Endodermal cell (in vitro differentiated cells): ENCODE measurements at regions not wholly inside any gene's neighbourhood (a gene's known extent, or its start where the extent isn't known, plus 50 kb on each side); places are given as distances from the start of the nearest gene placed in this dataset.

ENCODE experiments used
- DNase-seq: peaks from one replicate; pipeline ENCODE4 v3.0.0-alpha.2; 2017
- H3K27ac ChIP-seq: 2 replicates; pipeline ENCODE4 v1.5.1; 2013; ENCODE audit warnings: mild to moderate bottlenecking, low read depth, low read length, moderate library complexity
- H3K27me3 ChIP-seq: 2 replicates; pipeline ENCODE4 v1.6.1; 2013; ENCODE audit warnings: mild to moderate bottlenecking, low read length, moderate library complexity; ENCODE audit not compliant: insufficient read depth, control insufficient read depth, poor library complexity, severe bottlenecking
- H3K36me3 ChIP-seq: 2 replicates; pipeline ENCODE4 v1.7.0; 2013; ENCODE audit warnings: mild to moderate bottlenecking, low read length, moderate library complexity; ENCODE audit not compliant: control insufficient read depth, insufficient read depth
- H3K4me1 ChIP-seq: one replicate; pipeline ENCODE4 v1.7.0; 2013; ENCODE audit warnings: low read length; ENCODE audit not compliant: control insufficient read depth, insufficient read depth
- H3K4me3 ChIP-seq: 2 replicates; pipeline ENCODE4 v1.5.1; 2013; ENCODE audit warnings: mild to moderate bottlenecking, low read length, moderate library complexity
- H3K9ac ChIP-seq: 2 replicates; pipeline ENCODE4 v1.6.1; 2013; ENCODE audit warnings: mild to moderate bottlenecking, low read length, moderate library complexity; ENCODE audit not compliant: poor library complexity, severe bottlenecking; ENCODE audit errors: extremely low read depth
- H3K9me3 ChIP-seq: 2 replicates; pipeline ENCODE4 v1.6.1; 2013; ENCODE audit warnings: mild to moderate bottlenecking, low read length, moderate library complexity; ENCODE audit not compliant: control insufficient read depth
- H3K27ac Mint-ChIP-seq: 2 replicates; pipeline ENCODE4 v1.8.0; 2020; ENCODE audit warnings: mixed read lengths
- H3K27me3 Mint-ChIP-seq: 2 replicates; pipeline ENCODE4 v1.8.0; 2021; ENCODE audit warnings: mild to moderate bottlenecking, mixed read lengths; ENCODE audit not compliant: insufficient read depth
- H3K36me3 Mint-ChIP-seq: 2 replicates; pipeline ENCODE4 v1.8.0; 2020; ENCODE audit warnings: low read depth, mixed read lengths
- H3K4me1 Mint-ChIP-seq: 2 replicates; pipeline ENCODE4 v1.8.0; 2020; ENCODE audit warnings: mixed read lengths
- H3K4me3 Mint-ChIP-seq: 2 replicates; pipeline ENCODE4 v1.8.0; 2020; ENCODE audit warnings: mild to moderate bottlenecking, moderate library complexity, mixed read lengths
- H3K9me3 Mint-ChIP-seq: 2 replicates; pipeline ENCODE4 v1.8.0; 2020; ENCODE audit warnings: mild to moderate bottlenecking, mixed read lengths
- WGBS, 2 experiments: methylation state at CpG; one replicate each; pipeline versions ENCODE4 v1.1.5 to v1.1.7; 2013; ENCODE audit warnings: missing lambda C conversion rate in 2 of 2, mixed read lengths in 1 of 2; ENCODE audit not compliant: insufficient coverage in 1 of 2, insufficient read length in 1 of 2; 5-methylcytosine and 5-hydroxymethylcytosine counted together
- TF ChIP-seq, protein P1 (sequence below): fragments of 200-600 bp; sonication (generic); conservative IDR thresholded peaks from 2 replicates; pipeline ENCODE4 v1.5.0; 2021; ENCODE audit warnings: antibody characterized with exemption, mild to moderate bottlenecking

DNA sequence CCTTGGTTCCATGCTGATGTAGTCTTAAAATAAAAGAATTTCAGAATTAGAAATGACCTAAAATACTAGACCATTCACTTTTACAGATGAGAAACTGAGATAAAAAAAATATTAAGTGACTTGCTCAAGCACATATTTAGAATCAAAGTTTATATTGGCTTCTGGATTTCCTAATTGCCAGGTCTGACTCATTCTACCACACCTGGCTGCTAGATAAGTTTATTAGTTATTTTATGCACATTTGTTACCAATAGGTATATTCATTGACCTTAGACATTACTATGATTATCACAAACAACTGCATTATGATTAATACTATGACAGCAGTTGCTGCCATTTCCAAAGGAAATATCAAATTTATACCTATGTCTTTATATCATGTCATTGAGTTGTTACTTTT, 497.5 kb downstream of the RWDD3 start:
- Histone ChIP-seq H3K27ac (no peak overlapping the region), H3K4me3 (no peak overlapping the region), H3K36me3 (no peaks in the 10 kb centered on the region), H3K9me3 (peaks cover 4% of the 10 kb centered on the region), H3K4me1 (peaks cover 5% of the 10 kb centered on the region), H3K9ac (no peak overlapping the region), H3K27me3 (no peaks in the 10 kb centered on the region)
- H3K4me1 Mint-ChIP-seq = no peaks in the 10 kb centered on the region
- no peaks in the 10 kb centered on the region for H3K36me3 Mint-ChIP-seq
- H3K27me3 Mint-ChIP-seq = no peaks in the 10 kb centered on the region
- DNase-seq = no peak
- H3K4me3 Mint-ChIP-seq = no peak overlapping the region
- TF ChIP-seq, protein P1, sequence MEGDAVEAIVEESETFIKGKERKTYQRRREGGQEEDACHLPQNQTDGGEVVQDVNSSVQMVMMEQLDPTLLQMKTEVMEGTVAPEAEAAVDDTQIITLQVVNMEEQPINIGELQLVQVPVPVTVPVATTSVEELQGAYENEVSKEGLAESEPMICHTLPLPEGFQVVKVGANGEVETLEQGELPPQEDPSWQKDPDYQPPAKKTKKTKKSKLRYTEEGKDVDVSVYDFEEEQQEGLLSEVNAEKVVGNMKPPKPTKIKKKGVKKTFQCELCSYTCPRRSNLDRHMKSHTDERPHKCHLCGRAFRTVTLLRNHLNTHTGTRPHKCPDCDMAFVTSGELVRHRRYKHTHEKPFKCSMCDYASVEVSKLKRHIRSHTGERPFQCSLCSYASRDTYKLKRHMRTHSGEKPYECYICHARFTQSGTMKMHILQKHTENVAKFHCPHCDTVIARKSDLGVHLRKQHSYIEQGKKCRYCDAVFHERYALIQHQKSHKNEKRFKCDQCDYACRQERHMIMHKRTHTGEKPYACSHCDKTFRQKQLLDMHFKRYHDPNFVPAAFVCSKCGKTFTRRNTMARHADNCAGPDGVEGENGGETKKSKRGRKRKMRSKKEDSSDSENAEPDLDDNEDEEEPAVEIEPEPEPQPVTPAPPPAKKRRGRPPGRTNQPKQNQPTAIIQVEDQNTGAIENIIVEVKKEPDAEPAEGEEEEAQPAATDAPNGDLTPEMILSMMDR = no peak
- no peak overlapping the region for H3K27ac Mint-ChIP-seq
- no peaks in the 10 kb centered on the region for H3K9me3 Mint-ChIP-seq

DNA sequence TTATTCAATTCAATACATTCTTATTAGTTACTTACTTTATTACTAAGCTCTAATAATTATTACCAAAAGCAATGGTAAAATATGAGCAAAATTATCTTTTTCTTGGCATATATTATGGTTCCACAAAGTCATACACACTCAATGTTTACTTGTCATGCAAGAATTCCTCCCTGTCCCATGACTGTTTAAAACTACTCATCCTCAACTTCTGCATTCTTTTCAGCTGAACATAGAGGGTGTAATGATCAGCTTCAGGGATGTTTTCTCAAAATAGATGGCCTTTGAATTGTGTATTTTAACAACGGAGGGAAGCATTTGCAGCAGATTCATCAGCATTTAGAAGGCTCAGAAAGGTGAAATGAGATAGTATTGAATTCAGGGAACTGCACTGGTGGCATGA, 499.0 kb downstream of the RWDD3 start:
- no peak overlapping the region for H3K27ac ChIP-seq
- DNase-seq = no peak
- no peaks in the 10 kb centered on the region for H3K27me3 ChIP-seq
- no peak overlapping the region for H3K4me3 Mint-ChIP-seq
- H3K4me1 Mint-ChIP-seq = no peaks in the 10 kb centered on the region
- no peaks in the 10 kb centered on the region for H3K36me3 ChIP-seq
- no peak overlapping the region for H3K4me3 ChIP-seq
- H3K9me3 Mint-ChIP-seq = peaks cover 14% of the 10 kb centered on the region
- no peaks in the 10 kb centered on the region for H3K27me3 Mint-ChIP-seq
- TF ChIP-seq, protein P1 = no peak
- peaks cover 19% of the 10 kb centered on the region for H3K9me3 ChIP-seq
- no peak overlapping the region for H3K9ac ChIP-seq
- H3K36me3 Mint-ChIP-seq = peaks cover 5% of the 10 kb centered on the region
- 89 to 93% methylated on average over 1 of the region's 1 CpG for WGBS, 2 experiments
- peaks cover 4% of the 10 kb centered on the region for H3K4me1 ChIP-seq
- H3K27ac Mint-ChIP-seq = no peak overlapping the region

DNA sequence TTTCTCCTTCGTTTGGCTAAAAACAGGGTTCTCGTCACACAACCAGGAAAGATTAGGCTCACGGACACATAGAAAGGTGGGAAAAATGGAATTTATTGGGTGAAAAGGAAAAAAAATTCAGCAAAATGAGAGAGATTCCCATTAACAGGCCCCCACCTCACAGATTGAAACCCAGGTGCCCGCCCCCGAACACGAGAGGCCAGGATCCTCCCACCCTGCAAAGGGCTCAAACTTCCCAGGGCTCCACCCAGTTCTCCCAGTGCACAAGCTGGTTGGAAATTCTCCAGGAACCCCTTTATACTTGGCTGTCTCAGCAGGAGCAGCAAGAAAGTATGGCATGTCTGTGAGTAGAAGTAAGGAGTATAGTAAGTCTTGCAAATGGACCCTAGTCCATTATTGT, 499.7 kb downstream of the RWDD3 start:
- Mint-ChIP-seq H3K4me1 (no peaks in the 10 kb centered on the region), H3K4me3 (no peak overlapping the region), H3K27ac (no peak overlapping the region), H3K9me3 (peaks cover 20% of the 10 kb centered on the region), H3K36me3 (peaks cover 10% of the 10 kb centered on the region), H3K27me3 (no peaks in the 10 kb centered on the region)
- TF ChIP-seq, protein P1 = no peak
- H3K4me3 ChIP-seq = no peak overlapping the region
- no peaks in the 10 kb centered on the region for H3K36me3 ChIP-seq
- peaks cover 25% of the 10 kb centered on the region for H3K9me3 ChIP-seq
- no peak overlapping the region for H3K27ac ChIP-seq
- no peaks in the 10 kb centered on the region for H3K27me3 ChIP-seq
- no peak for DNase-seq
- H3K9ac ChIP-seq = no peak overlapping the region
- WGBS, 2 experiments = 89 to 100% methylated on average over 3 to 6 of the region's 6 CpGs
- no peaks in the 10 kb centered on the region for H3K4me1 ChIP-seq
